ENCODE measurements at regions not wholly inside any gene's neighbourhood (a gene's known extent, or its start where the extent isn't known, plus 50 kb on each side); places are given as distances from the start of the nearest gene placed in this dataset.
"Not testable (repeated sequence)": the region's sequence is repeated elsewhere in the genome, so short reads cannot be mapped to it uniquely, and the experiment has no call there.

DNA sequence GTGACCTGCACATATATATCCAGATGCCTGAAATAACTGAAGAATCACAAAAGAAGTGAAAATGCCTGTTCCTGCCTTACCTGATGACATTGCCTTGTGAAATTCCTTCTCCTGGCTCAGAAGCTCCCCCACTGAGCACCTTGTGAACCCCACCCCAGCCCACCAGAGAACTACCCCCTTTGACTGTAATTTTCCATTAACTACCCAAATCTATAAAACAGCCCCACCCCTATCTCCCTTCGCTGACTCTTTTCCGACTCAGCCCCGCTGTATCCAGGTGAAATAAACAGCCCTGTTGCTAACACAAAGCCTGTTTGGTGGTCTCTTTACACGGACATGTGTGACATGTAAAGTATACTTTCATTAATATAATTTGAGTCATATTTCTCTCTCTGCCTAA is 320.3 kb upstream of the TECRL start:
- TF ChIP-seq, protein P1, sequence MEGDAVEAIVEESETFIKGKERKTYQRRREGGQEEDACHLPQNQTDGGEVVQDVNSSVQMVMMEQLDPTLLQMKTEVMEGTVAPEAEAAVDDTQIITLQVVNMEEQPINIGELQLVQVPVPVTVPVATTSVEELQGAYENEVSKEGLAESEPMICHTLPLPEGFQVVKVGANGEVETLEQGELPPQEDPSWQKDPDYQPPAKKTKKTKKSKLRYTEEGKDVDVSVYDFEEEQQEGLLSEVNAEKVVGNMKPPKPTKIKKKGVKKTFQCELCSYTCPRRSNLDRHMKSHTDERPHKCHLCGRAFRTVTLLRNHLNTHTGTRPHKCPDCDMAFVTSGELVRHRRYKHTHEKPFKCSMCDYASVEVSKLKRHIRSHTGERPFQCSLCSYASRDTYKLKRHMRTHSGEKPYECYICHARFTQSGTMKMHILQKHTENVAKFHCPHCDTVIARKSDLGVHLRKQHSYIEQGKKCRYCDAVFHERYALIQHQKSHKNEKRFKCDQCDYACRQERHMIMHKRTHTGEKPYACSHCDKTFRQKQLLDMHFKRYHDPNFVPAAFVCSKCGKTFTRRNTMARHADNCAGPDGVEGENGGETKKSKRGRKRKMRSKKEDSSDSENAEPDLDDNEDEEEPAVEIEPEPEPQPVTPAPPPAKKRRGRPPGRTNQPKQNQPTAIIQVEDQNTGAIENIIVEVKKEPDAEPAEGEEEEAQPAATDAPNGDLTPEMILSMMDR (IDR thresholded peaks at IDR 0.05; ENCODE audit: poor library complexity, severe bottlenecking): no peak
- no peak for ATAC-seq (ENCODE audit: low read depth)

DNA sequence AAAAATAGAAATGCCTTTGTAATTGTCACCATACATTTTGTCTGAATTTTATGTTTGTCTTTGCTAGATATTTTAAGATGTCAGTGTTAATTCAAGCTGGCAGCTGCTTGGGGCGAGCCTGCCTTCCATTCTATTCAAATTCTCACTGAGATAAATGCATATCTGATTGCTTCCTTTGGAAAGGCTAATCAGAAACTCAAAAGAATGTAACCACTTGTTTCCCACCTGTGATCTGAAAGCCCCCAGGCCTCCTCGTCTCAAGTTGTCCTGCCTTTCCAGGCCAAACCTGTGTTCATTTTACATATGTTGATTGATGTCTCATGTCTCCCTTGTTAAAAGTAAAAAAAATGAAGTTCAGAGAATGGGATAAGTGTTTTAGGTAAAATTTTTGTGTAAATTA is 318.7 kb upstream of the TECRL start:
- TF ChIP-seq, protein P1 (IDR thresholded peaks at IDR 0.05; ENCODE audit: poor library complexity, severe bottlenecking): no peak
- Histone ChIP-seq H3K4me3 (ENCODE audit: severe bottlenecking) (no peak overlapping the region), H3K27me3 (ENCODE audit: insufficient read depth, poor library complexity, severe bottlenecking) (no peaks in the 10 kb centered on the region), H3K4me1 (ENCODE audit: insufficient read depth, poor library complexity, severe bottlenecking) (no peaks in the 10 kb centered on the region), H3K9me3 (ENCODE audit: severe bottlenecking) (no peaks in the 10 kb centered on the region), H3K36me3 (ENCODE audit: low read depth) (no peaks in the 10 kb centered on the region), H3K27ac (ENCODE audit: poor library complexity, severe bottlenecking) (no peak overlapping the region)
- DNase-seq (ENCODE audit: low spot score) (no peak), ATAC-seq (ENCODE audit: low read depth) (no peak)

More for the DNA sequence above, 320.3 kb upstream of the TECRL start:
- Histone ChIP-seq H3K4me3 (ENCODE audit: severe bottlenecking) (no peak overlapping the region), H3K36me3 (ENCODE audit: low read depth) (no peaks in the 10 kb centered on the region), H3K9me3 (ENCODE audit: severe bottlenecking) (no peaks in the 10 kb centered on the region), H3K27ac (ENCODE audit: poor library complexity, severe bottlenecking) (no peak overlapping the region), H3K4me1 (ENCODE audit: insufficient read depth, poor library complexity, severe bottlenecking) (no peaks in the 10 kb centered on the region), H3K27me3 (ENCODE audit: insufficient read depth, poor library complexity, severe bottlenecking) (no peaks in the 10 kb centered on the region)
- DNase-seq (ENCODE audit: low spot score): no peak

DNA sequence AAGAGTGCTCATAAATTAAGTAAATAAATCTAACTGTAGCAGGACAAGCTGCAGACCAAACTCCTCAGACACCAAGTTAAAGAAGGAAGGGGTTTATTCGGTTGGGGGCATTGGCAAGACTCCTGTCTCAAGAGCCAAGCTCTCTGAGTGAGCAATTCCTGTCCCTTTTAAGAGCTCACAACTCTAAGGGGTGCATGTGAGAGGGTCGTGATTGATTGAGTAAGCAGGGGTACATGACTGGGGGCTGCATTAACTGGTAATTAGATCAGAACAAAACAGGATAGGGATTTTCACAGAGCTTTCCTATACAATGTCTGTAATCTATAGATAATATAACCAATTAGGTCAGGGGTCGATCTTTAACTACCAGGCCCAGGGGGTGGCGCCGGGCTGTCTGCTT is 318.1 kb upstream of the TECRL start:
- not testable (repeated sequence) for ATAC-seq (ENCODE audit: low read depth); H3K36me3 ChIP-seq (ENCODE audit: low read depth); H3K4me1 ChIP-seq (ENCODE audit: insufficient read depth, poor library complexity, severe bottlenecking); H3K9me3 ChIP-seq (ENCODE audit: severe bottlenecking); DNase-seq (ENCODE audit: low spot score); H3K27ac ChIP-seq (ENCODE audit: poor library complexity, severe bottlenecking); H3K27me3 ChIP-seq (ENCODE audit: insufficient read depth, poor library complexity, severe bottlenecking); H3K4me3 ChIP-seq (ENCODE audit: severe bottlenecking)

DNA sequence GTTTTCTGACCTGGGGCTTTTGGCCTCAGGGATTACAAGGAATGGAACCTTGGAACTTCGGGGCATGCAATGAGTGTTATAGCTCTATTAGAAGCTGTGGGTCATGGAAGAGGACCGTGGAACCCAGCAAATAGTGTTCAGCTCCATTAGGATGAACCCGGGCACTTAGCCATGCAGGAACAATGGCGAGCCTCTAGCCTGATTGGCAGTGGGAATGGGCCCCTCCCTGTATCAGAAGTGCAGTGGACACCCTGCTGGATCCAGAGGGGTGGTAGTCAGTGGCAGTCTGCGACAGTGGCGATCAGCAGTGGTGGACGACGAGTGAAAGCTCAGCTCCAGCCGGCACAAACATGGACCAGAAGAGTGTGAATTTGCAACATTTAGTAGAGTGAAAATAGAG is 315.4 kb upstream of the TECRL start:
- Histone ChIP-seq H3K9me3 (ENCODE audit: severe bottlenecking) (no peaks in the 10 kb centered on the region), H3K4me1 (ENCODE audit: insufficient read depth, poor library complexity, severe bottlenecking) (no peaks in the 10 kb centered on the region), H3K4me3 (ENCODE audit: severe bottlenecking) (no peak overlapping the region), H3K36me3 (ENCODE audit: low read depth) (no peaks in the 10 kb centered on the region), H3K27ac (ENCODE audit: poor library complexity, severe bottlenecking) (no peak overlapping the region), H3K27me3 (ENCODE audit: insufficient read depth, poor library complexity, severe bottlenecking) (no peaks in the 10 kb centered on the region)
- TF ChIP-seq, protein P1 (IDR thresholded peaks at IDR 0.05; ENCODE audit: poor library complexity, severe bottlenecking): no peak
- no peak for ATAC-seq (ENCODE audit: low read depth)
- no peak for DNase-seq (ENCODE audit: low spot score)

DNA sequence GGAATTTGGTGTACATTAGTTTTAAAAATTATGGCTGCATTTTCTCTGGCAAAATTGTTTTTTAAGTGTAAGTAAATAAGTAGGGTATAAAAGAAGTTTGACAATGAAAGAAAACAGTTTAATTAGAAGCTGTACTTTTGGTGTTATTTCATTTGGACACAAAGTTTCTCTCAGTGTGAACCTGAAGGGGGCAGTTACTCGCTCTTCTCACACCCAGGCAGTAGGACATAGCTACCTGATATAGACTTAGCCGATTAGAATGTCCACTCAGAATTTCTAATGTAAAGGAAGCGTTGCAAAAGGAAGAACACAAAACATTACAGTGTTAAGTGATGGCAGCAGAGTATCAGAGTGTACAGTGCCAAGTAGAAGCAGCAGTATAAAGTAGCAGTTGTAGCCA is 311.9 kb upstream of the TECRL start:
- H3K4me1 ChIP-seq (ENCODE audit: insufficient read depth, poor library complexity, severe bottlenecking): no peaks in the 10 kb centered on the region
- TF ChIP-seq, protein P1 (IDR thresholded peaks at IDR 0.05; ENCODE audit: poor library complexity, severe bottlenecking): no peak
- ATAC-seq (ENCODE audit: low read depth) (no peak), DNase-seq (ENCODE audit: low spot score) (no peak)
- no peak overlapping the region for H3K27ac ChIP-seq (ENCODE audit: poor library complexity, severe bottlenecking)
- H3K4me3 ChIP-seq (ENCODE audit: severe bottlenecking): no peak overlapping the region
- H3K27me3 ChIP-seq (ENCODE audit: insufficient read depth, poor library complexity, severe bottlenecking): no peaks in the 10 kb centered on the region
- H3K9me3 ChIP-seq (ENCODE audit: severe bottlenecking): no peaks in the 10 kb centered on the region
- no peaks in the 10 kb centered on the region for H3K36me3 ChIP-seq (ENCODE audit: low read depth)
